Progenitor cell of endocrine pancreas (in vitro differentiated cells): ENCODE measurements at regions not wholly inside any gene's neighbourhood (a gene's known extent, or its start where the extent isn't known, plus 50 kb on each side); places are given as distances from the start of the nearest gene placed in this dataset.
"Not testable (repeated sequence)": the region's sequence is repeated elsewhere in the genome, so short reads cannot be mapped to it uniquely, and the experiment has no call there.

ENCODE experiments used
- DNase-seq: peaks from one replicate; pipeline ENCODE4 v3.0.0; 2021; ENCODE audit warnings: low spot score; ENCODE audit not compliant: unreplicated experiment
- H3K27ac Mint-ChIP-seq: 2 replicates; pipeline ENCODE4 v1.8.0; 2021; ENCODE audit warnings: mild to moderate bottlenecking, moderate library complexity, mixed read lengths
- H3K27me3 Mint-ChIP-seq: 2 replicates; pipeline ENCODE4 v1.8.0; 2021; ENCODE audit warnings: mixed read lengths
- H3K36me3 Mint-ChIP-seq: 2 replicates; pipeline ENCODE4 v1.8.0; 2022; ENCODE audit warnings: mixed read lengths; ENCODE audit not compliant: insufficient read depth
- H3K4me1 Mint-ChIP-seq: 2 replicates; pipeline ENCODE4 v1.8.0; 2021; ENCODE audit warnings: low read depth, mixed read lengths
- H3K4me3 Mint-ChIP-seq: 2 replicates; pipeline ENCODE4 v1.8.0; 2021; ENCODE audit warnings: low read depth, mild to moderate bottlenecking, moderate library complexity, mixed read lengths
- H3K9me3 Mint-ChIP-seq: 2 replicates; pipeline ENCODE4 v1.8.0; 2021; ENCODE audit warnings: low read depth, mixed read lengths
- TF ChIP-seq, protein P1 (sequence below): fragments of 200-600 bp; sonication (generic); IDR thresholded peaks from one replicate; pipeline ENCODE4 v1.5.0; 2021; ENCODE audit warnings: antibody characterized with exemption, mild to moderate bottlenecking; ENCODE audit not compliant: unreplicated experiment

DNA sequence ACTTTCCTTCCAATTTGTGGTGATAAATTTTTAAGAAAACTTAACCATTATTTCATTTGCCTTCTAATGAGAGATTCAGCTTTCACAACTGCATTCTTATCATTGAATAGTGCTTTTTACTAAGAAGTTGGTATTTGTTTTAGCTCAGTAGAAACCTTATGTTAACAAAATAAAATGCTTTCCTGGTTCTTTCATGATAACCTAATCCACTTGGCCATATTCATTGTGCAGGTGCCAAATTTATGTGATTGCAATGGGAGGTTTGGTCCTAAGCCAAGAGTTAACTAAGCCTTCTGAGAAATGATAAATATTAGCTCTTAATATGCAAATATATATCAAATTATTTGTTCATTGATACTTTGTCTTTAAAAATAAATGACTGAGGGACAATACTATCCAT is 141.1 kb upstream of the TLE4 start:
- no peak for DNase-seq
- H3K4me1 Mint-ChIP-seq: no peaks in the 10 kb centered on the region
- no peak overlapping the region for H3K4me3 Mint-ChIP-seq
- TF ChIP-seq, protein P1, sequence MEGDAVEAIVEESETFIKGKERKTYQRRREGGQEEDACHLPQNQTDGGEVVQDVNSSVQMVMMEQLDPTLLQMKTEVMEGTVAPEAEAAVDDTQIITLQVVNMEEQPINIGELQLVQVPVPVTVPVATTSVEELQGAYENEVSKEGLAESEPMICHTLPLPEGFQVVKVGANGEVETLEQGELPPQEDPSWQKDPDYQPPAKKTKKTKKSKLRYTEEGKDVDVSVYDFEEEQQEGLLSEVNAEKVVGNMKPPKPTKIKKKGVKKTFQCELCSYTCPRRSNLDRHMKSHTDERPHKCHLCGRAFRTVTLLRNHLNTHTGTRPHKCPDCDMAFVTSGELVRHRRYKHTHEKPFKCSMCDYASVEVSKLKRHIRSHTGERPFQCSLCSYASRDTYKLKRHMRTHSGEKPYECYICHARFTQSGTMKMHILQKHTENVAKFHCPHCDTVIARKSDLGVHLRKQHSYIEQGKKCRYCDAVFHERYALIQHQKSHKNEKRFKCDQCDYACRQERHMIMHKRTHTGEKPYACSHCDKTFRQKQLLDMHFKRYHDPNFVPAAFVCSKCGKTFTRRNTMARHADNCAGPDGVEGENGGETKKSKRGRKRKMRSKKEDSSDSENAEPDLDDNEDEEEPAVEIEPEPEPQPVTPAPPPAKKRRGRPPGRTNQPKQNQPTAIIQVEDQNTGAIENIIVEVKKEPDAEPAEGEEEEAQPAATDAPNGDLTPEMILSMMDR: no peak
- no peak overlapping the region for H3K27ac Mint-ChIP-seq
- peaks cover 3% of the 10 kb centered on the region for H3K27me3 Mint-ChIP-seq
- peaks cover 9% of the 10 kb centered on the region for H3K9me3 Mint-ChIP-seq
- no peaks in the 10 kb centered on the region for H3K36me3 Mint-ChIP-seq

- Mint-ChIP-seq H3K4me1 (no peaks in the 10 kb centered on the region), H3K4me3 (no peak overlapping the region), H3K27me3 (peaks cover 3% of the 10 kb centered on the region), H3K9me3 (peaks cover 4% of the 10 kb centered on the region), H3K36me3 (no peaks in the 10 kb centered on the region), H3K27ac (no peak overlapping the region)
- TF ChIP-seq, protein P1: no peak
- DNase-seq: no peak
Measured at GRCh38 chr9:79431019-79431679, 140.6 kb upstream of the TLE4 start.

DNA sequence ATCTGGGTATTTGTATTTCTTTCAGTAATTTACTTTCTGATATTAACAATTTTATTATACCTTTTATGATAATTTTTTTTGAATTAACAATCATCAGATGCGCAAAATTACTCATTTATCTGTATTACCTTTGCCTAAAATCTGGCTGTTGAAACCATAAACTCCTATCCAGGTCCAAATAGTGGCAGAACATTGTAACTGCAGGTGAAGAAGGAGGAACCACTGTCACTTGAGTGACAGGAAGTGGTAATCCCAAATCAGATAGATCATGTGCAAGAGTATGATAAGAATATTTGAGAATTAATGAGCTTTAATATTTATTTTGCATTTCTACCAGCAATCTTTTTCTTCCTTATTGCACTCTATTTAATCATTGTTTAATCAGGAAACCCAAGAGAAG is 139.3 kb upstream of the TLE4 start:
- H3K9me3 Mint-ChIP-seq: no peaks in the 10 kb centered on the region
- no peak for DNase-seq
- H3K4me1 Mint-ChIP-seq: no peaks in the 10 kb centered on the region
- TF ChIP-seq, protein P1: no peak
- no peak overlapping the region for H3K27ac Mint-ChIP-seq
- H3K4me3 Mint-ChIP-seq: no peak overlapping the region
- peaks cover 3% of the 10 kb centered on the region for H3K27me3 Mint-ChIP-seq
- H3K36me3 Mint-ChIP-seq: no peaks in the 10 kb centered on the region

GRCh38 chr9:79433703-79434102 is 138.1 kb upstream of the TLE4 start:
- no peak for DNase-seq
- Mint-ChIP-seq H3K27me3 (peaks cover 6% of the 10 kb centered on the region), H3K9me3 (no peaks in the 10 kb centered on the region), H3K27ac (no peak overlapping the region), H3K36me3 (no peaks in the 10 kb centered on the region), H3K4me1 (no peaks in the 10 kb centered on the region), H3K4me3 (no peak overlapping the region)
- TF ChIP-seq, protein P1: no peak

GRCh38 chr9:79439221-79439620 is 132.5 kb upstream of the TLE4 start:
- H3K4me3 Mint-ChIP-seq: peak overlapping the region; percentile 79
- DNase-seq: peak; percentile 22
- not testable (repeated sequence) for H3K36me3 Mint-ChIP-seq, H3K4me1 Mint-ChIP-seq, H3K27me3 Mint-ChIP-seq, H3K9me3 Mint-ChIP-seq
- peak overlapping the region; percentile 91 for H3K27ac Mint-ChIP-seq
